H1 (cell line): ENCODE measurements at regions not wholly inside any gene's neighbourhood (a gene's known extent, or its start where the extent isn't known, plus 50 kb on each side); places are given as distances from the start of the nearest gene placed in this dataset.

ENCODE experiments used
- CTCF ChIA-PET: fragments of 300-600 bp; sonication (Branson Sonifier 250); formaldehyde crosslinking; loops from one replicate; lab custom pipeline; 2021; ENCODE audit not compliant: partially characterized antibody; lab: Charles Lee
- POLR2A ChIA-PET: fragments of 300-600 bp; sonication (Branson Sonifier 250); formaldehyde crosslinking; loops from one replicate; lab custom pipeline; 2021; ENCODE audit warnings: inconsistent platforms; ENCODE audit not compliant: partially characterized antibody; lab: Charles Lee
- DNase-seq, 2 experiments: peaks; one replicate each; pipeline versions ENCODE4 v3.0.0 to v3.0.0-alpha.2; 2010 to 2022; ENCODE audit warnings: low spot score in 2 of 2, low read depth in 1 of 2, mixed read lengths in 1 of 2
- FAIRE-seq: peaks from 2 replicates; lab custom pipeline; 2011; peaks lifted over from hg19 to GRCh38; lab: Jason Lieb, UNC
- H2AFZ ChIP-seq: 2 replicates; pipeline ENCODE4 v1.8.1; 2012; ENCODE audit warnings: low read length, inconsistent platforms
- H2AK5ac ChIP-seq: 2 replicates; pipeline ENCODE4 v1.6.1; 2013; ENCODE audit warnings: low read depth, low read length
- H2BK120ac ChIP-seq: replicated peaks from 2 replicates; pipeline ENCODE3; 2013; ENCODE audit warnings: low read depth, low read length, inconsistent platforms
- H2BK12ac ChIP-seq: 2 replicates; pipeline ENCODE4 v1.6.1; 2013; ENCODE audit warnings: low read depth, low read length
- H2BK15ac ChIP-seq: 2 replicates; pipeline ENCODE4 v1.6.1; 2013; ENCODE audit warnings: low read length
- H2BK20ac ChIP-seq: 2 replicates; pipeline ENCODE4 v1.6.1; 2013; ENCODE audit warnings: low read length
- H2BK5ac ChIP-seq: 2 replicates; pipeline ENCODE4 v1.6.1; 2013; ENCODE audit warnings: low read depth, low read length
- H3K14ac ChIP-seq: 2 replicates; pipeline ENCODE4 v1.6.1; 2013; ENCODE audit warnings: inconsistent platforms; ENCODE audit not compliant: insufficient read length
- H3K18ac ChIP-seq: 2 replicates; pipeline ENCODE4 v1.6.1; 2013; ENCODE audit warnings: low read length; ENCODE audit errors: extremely low read depth
- H3K23ac ChIP-seq: 2 replicates; pipeline ENCODE4 v1.6.1; 2013; ENCODE audit warnings: inconsistent platforms; ENCODE audit not compliant: insufficient read length
- H3K23me2 ChIP-seq: 2 replicates; pipeline ENCODE4 v1.6.1; 2013; ENCODE audit warnings: low read depth, low read length
- H3K27ac ChIP-seq: 2 replicates; pipeline ENCODE4 v1.6.1; 2011; ENCODE audit warnings: low read depth, low read length, inconsistent platforms
- H3K27me3 ChIP-seq, 4 experiments: replicated peaks in 1 of 4; 1 replicate in 1 of 4; 2 replicates in 3 of 4; pipeline versions ENCODE4 v1.6.1 to v1.8.1; 2011 to 2013; ENCODE audit warnings: low read length in 3 of 4, mild to moderate bottlenecking in 3 of 4, inconsistent platforms in 2 of 4, mixed read lengths in 2 of 4, moderate library complexity in 1 of 4; ENCODE audit not compliant: control insufficient read depth in 3 of 4, insufficient read depth in 3 of 4; ENCODE audit errors: extremely low read depth in 1 of 4
- H3K36me3 ChIP-seq, 4 experiments: 2 replicates each; pipeline versions ENCODE4 v1.6.1 to v1.8.1; 2011 to 2013; ENCODE audit warnings: mild to moderate bottlenecking in 4 of 4, low read length in 3 of 4, moderate library complexity in 2 of 4, control low read depth in 1 of 4, inconsistent platforms in 1 of 4; ENCODE audit not compliant: insufficient read depth in 4 of 4, control insufficient read depth in 2 of 4
- H3K4ac ChIP-seq: replicated peaks from 2 replicates; pipeline ENCODE3; 2013; ENCODE audit warnings: low read length, low read depth, mixed read lengths, inconsistent platforms; ENCODE audit not compliant: insufficient read length
- H3K4me1 ChIP-seq, 4 experiments: replicated peaks in 1 of 4; 1 replicate in 1 of 4; 2 replicates in 3 of 4; pipeline versions ENCODE4 v1.6.1 to v1.8.1; 2011 to 2013; ENCODE audit warnings: low read length in 3 of 4, inconsistent platforms in 2 of 4, mixed read lengths in 1 of 4; ENCODE audit not compliant: insufficient read depth in 4 of 4, control insufficient read depth in 3 of 4
- H3K4me2 ChIP-seq, 2 experiments: 2 replicates each; pipeline versions ENCODE4 v1.6.1 to v1.8.1; 2011 to 2013; ENCODE audit warnings: low read depth in 2 of 2, low read length in 2 of 2, control low read depth in 1 of 2, inconsistent platforms in 1 of 2, mild to moderate bottlenecking in 1 of 2; ENCODE audit not compliant: insufficient read depth in 1 of 2
- H3K4me3 ChIP-seq, 4 experiments: fragments of 200-600, 300-600 bp in 1 of 4; sonication (generic), shearing (Covaris generic), sonication (Bioruptor Twin) in 1 of 4; 2 replicates each; pipeline versions ENCODE4 v1.5.1 to v1.8.1; 2011 to 2016; ENCODE audit warnings: low read length in 4 of 4, low read depth in 3 of 4, control low read depth in 2 of 4, inconsistent platforms in 2 of 4, mild to moderate bottlenecking in 2 of 4, mixed read lengths in 1 of 4, moderate library complexity in 1 of 4; ENCODE audit not compliant: insufficient read depth in 2 of 4; ENCODE audit errors: extremely low read depth in 1 of 4
- H3K56ac ChIP-seq: replicated peaks from 2 replicates; pipeline ENCODE3; 2013; ENCODE audit warnings: low read depth, mild to moderate bottlenecking, mixed read lengths, low read length, inconsistent platforms; ENCODE audit not compliant: insufficient read length
- H3K79me1 ChIP-seq: 2 replicates; pipeline ENCODE4 v1.6.1; 2013; ENCODE audit warnings: low read depth, low read length, control low read depth
- H3K79me2 ChIP-seq, 2 experiments: 2 replicates each; pipeline versions ENCODE4 v1.6.1 to v1.8.1; 2012 to 2013; ENCODE audit warnings: low read length in 2 of 2, mild to moderate bottlenecking in 2 of 2, inconsistent platforms in 1 of 2; ENCODE audit not compliant: insufficient read depth in 2 of 2, control insufficient read depth in 1 of 2
- H3K9ac ChIP-seq, 4 experiments: replicated peaks in 1 of 4; 1 replicate in 1 of 4; 2 replicates in 3 of 4; pipeline versions ENCODE4 v1.6.1 to v1.8.1; 2011 to 2013; ENCODE audit warnings: low read depth in 3 of 4, low read length in 3 of 4, control low read depth in 2 of 4, mild to moderate bottlenecking in 2 of 4, moderate library complexity in 2 of 4, inconsistent platforms in 1 of 4; ENCODE audit errors: extremely low read depth in 1 of 4
- H3K9me3 ChIP-seq, 2 experiments: 2 replicates each; pipeline versions ENCODE4 v1.6.1 to v1.8.1; 2012 to 2013; ENCODE audit warnings: mild to moderate bottlenecking in 2 of 2, moderate library complexity in 2 of 2, control low read depth in 1 of 2, inconsistent platforms in 1 of 2, low read depth in 1 of 2, low read length in 1 of 2, mixed read lengths in 1 of 2; ENCODE audit not compliant: insufficient read depth in 2 of 2
- H4K20me1 ChIP-seq, 2 experiments: replicated peaks in 1 of 2; 2 replicates each; pipeline versions ENCODE3 to v1.8.1; 2011 to 2013; ENCODE audit warnings: inconsistent platforms in 2 of 2, low read length in 2 of 2, mild to moderate bottlenecking in 1 of 2; ENCODE audit not compliant: insufficient read depth in 2 of 2, control insufficient read depth in 1 of 2
- H4K5ac ChIP-seq: 2 replicates; pipeline ENCODE4 v1.6.1; 2013; ENCODE audit warnings: low read length, low read depth, mixed read lengths, inconsistent platforms; ENCODE audit not compliant: insufficient read length
- H4K8ac ChIP-seq: 2 replicates; pipeline ENCODE4 v1.8.0; 2013; ENCODE audit warnings: mild to moderate bottlenecking, moderate library complexity, low read length, inconsistent platforms; ENCODE audit not compliant: insufficient read depth; ENCODE audit errors: extremely low read depth
- H4K91ac ChIP-seq: replicated peaks from 2 replicates; pipeline ENCODE3; 2013; ENCODE audit warnings: low read length, mixed read lengths, inconsistent platforms; ENCODE audit not compliant: insufficient read length
- CREB1 ChIP-seq: IDR thresholded peaks from 2 replicates; pipeline ENCODE4 v1.6.1; 2012; ENCODE audit warnings: inconsistent platforms
- JUND ChIP-seq: IDR thresholded peaks from 2 replicates; pipeline ENCODE4 v1.6.1; 2011; ENCODE audit warnings: mild to moderate bottlenecking, improper control_type of control experiment, low read length
- SAP30 ChIP-seq: fragments of 300-600 bp; sonication (generic); IDR thresholded peaks from 2 replicates; pipeline ENCODE4 v1.7.1; 2012; ENCODE audit warnings: low read length, moderate library complexity, mild to moderate bottlenecking, inconsistent platforms; ENCODE audit not compliant: insufficient read depth, insufficient replicate concordance
- WGBS, 2 experiments: shearing (Covaris generic) in 1 of 2; methylation state at CpG; one replicate each; pipeline versions ENCODE4 v1.1.6 to v1.1.7; 2013 to 2015; ENCODE audit warnings: low lambda C conversion rate in 2 of 2, mixed read lengths in 2 of 2, inconsistent platforms in 1 of 2, low coverage in 1 of 2, missing lambda C conversion rate in 1 of 2; ENCODE audit not compliant: insufficient replicate concordance in 2 of 2, insufficient coverage in 1 of 2, insufficient read length in 1 of 2; ENCODE audit errors: extremely low coverage in 1 of 2, missing lambda C conversion rate in 1 of 2; 5-methylcytosine and 5-hydroxymethylcytosine counted together

DNA sequence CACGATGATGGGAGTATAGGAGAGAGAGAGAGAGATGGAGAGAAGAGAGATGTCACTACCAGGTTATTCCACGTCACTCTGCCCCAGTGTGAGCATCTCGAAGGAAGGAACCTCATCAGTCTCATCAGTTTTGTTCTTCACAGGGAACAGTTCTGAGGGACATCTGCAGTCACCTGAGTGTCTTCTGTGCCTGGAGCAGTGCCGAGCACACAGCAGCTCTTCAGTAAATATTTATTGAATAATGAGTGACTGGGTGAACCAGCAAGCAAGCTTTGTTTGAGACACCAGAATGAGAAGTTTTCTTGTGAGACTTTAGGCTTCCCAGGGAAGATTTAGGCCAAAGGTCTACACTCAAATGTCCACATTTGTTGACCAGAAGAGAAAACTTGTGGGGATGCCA is 142.4 kb upstream of the IRX3 start:
- Histone ChIP-seq H3K56ac (no peak overlapping the region), H3K79me1 (no peaks in the 10 kb centered on the region), H2BK15ac (no peak overlapping the region), H3K27ac (no peak overlapping the region), H3K4me2 (no peak overlapping the region), H4K8ac (no peak overlapping the region), H2AK5ac (no peak overlapping the region), H3K36me3 (no peaks in the 10 kb centered on the region), H3K9ac (no peak overlapping the region), H3K4me3 (no peak overlapping the region), H4K20me1 (no peaks in the 10 kb centered on the region), H2BK12ac (no peak overlapping the region), H4K91ac (no peak overlapping the region), H3K4me1 (peaks cover 0 to 3% (median 0%) of the 10 kb centered on the region in 4 experiments; a peak in 3 of 7 replicates), H2AFZ (no peak overlapping the region), H3K27me3 (peaks cover 0 to 8% (median 2%) of the 10 kb centered on the region in 4 experiments; a peak in 3 of 7 replicates), H2BK20ac (no peak overlapping the region), H2BK5ac (no peak overlapping the region), H2BK120ac (no peak overlapping the region), H3K23me2 (no peaks in the 10 kb centered on the region), H3K14ac (no peak overlapping the region), H3K4ac (no peak overlapping the region), H3K18ac (no peak overlapping the region), H3K23ac (no peak overlapping the region), H3K9me3 (0 out of 4 replicates have a peak, but pooled peaks cover 0 to 5% of the 10 kb centered on the region in 2 experiments), H4K5ac (no peak overlapping the region), H3K79me2 (no peaks in the 10 kb centered on the region)
- FAIRE-seq: no peak
- WGBS, 2 experiments: 93% methylated on average over 4 of the region's 4 CpGs; no CpG with 5 or more reads in 1 of the 2 experiments
- ChIA-PET CTCF (interaction anchor here (0.8 kb wide), 1 partner anchor 14 kb away, joined by 3 read pairs; no protein-coding TSS in a partner anchor), POLR2A (no interaction called here)
- no peak for DNase-seq
- TF ChIP-seq JUND: no peak
- TF ChIP-seq SAP30: no peak
- TF ChIP-seq CREB1: no peak
